ENCODE measurements at regions not wholly inside any gene's neighbourhood (a gene's known extent, or its start where the extent isn't known, plus 50 kb on each side); places are given as distances from the start of the nearest gene placed in this dataset.

- no peak overlapping the region for H3K4me2 ChIP-seq (ENCODE audit: low read length)
- H3K79me2 ChIP-seq (replicated peaks; ENCODE audit: insufficient read depth, low read length), result no peaks in the 10 kb centered on the region
- no peak overlapping the region for H3K9ac ChIP-seq (ENCODE audit: low read length)
- TF ChIP-seq POLR2AphosphoS5 (IDR thresholded peaks at IDR 0.05), result no peak
- TF ChIP-seq RAD21 (conservative IDR thresholded peaks at IDR 0.05), result no peak
- no peak for TF ChIP-seq SMC3 (conservative IDR thresholded peaks at IDR 0.05; ENCODE audit: poor library complexity)
- no peak for TF ChIP-seq MXI1 (conservative IDR thresholded peaks at IDR 0.05; ENCODE audit: poor library complexity, severe bottlenecking)
- TF ChIP-seq CTCF (IDR thresholded peaks at IDR 0.05; ENCODE audit: poor library complexity, severe bottlenecking), result no peak
- no peak for TF ChIP-seq TAF1 (IDR thresholded peaks at IDR 0.05; ENCODE audit: low read depth)
- TF ChIP-seq EZH2 (IDR thresholded peaks at IDR 0.05; ENCODE audit: borderline replicate concordance, insufficient read depth, low read length, poor library complexity, severe bottlenecking), result no peak
- TF ChIP-seq REST (IDR thresholded peaks at IDR 0.05; ENCODE audit: borderline replicate concordance), result no peak
- no peak for TF ChIP-seq EP300 (conservative IDR thresholded peaks at IDR 0.05; ENCODE audit: poor library complexity, severe bottlenecking)
- H4K20me1 ChIP-seq (ENCODE audit: insufficient read depth), result no peaks in the 10 kb centered on the region
- H3K9me2 ChIP-seq (ENCODE audit: insufficient read depth, low read length), result no peaks in the 10 kb centered on the region
- no peak overlapping the region for H3K4me3 ChIP-seq (ENCODE audit: low read length)
- H3K36me3 ChIP-seq (ENCODE audit: insufficient read depth, low read length), result no peaks in the 10 kb centered on the region
- H3K27ac ChIP-seq (ENCODE audit: low read length), result no peak overlapping the region
- H2AFZ ChIP-seq (ENCODE audit: low read depth, low read length), result no peak overlapping the region
- H3F3A ChIP-seq (ENCODE audit: insufficient read depth, low read length, poor library complexity, severe bottlenecking), result no peaks in the 10 kb centered on the region
- H3K27me3 ChIP-seq (ENCODE audit: insufficient read depth, low read depth, low read length), result no peaks in the 10 kb centered on the region
- H3K9me3 ChIP-seq (ENCODE audit: low read length), result no peaks in the 10 kb centered on the region
Observed at GRCh38 chr16:85211271-85211801, 99.1 kb upstream of the CIBAR2 start.

GRCh38 chr16:85213926-85214675, 101.8 kb upstream of the CIBAR2 start:
- H3K9ac ChIP-seq (ENCODE audit: low read length), result no peak overlapping the region
- no peaks in the 10 kb centered on the region for H4K20me1 ChIP-seq (ENCODE audit: insufficient read depth)
- H3K79me2 ChIP-seq (replicated peaks; ENCODE audit: insufficient read depth, low read length), result no peaks in the 10 kb centered on the region

More at GRCh38 chr16:85213926-85214675, 101.8 kb upstream of the CIBAR2 start:
- Histone ChIP-seq H3K27me3 (ENCODE audit: insufficient read depth, low read depth, low read length) (no peaks in the 10 kb centered on the region), H3K27ac (ENCODE audit: low read length) (no peak overlapping the region), H3K36me3 (ENCODE audit: insufficient read depth, low read length) (no peaks in the 10 kb centered on the region), H3F3A (ENCODE audit: insufficient read depth, low read length, poor library complexity, severe bottlenecking) (no peaks in the 10 kb centered on the region), H2AFZ (ENCODE audit: low read depth, low read length) (no peak overlapping the region), H3K4me2 (ENCODE audit: low read length) (no peak overlapping the region), H3K9me2 (ENCODE audit: insufficient read depth, low read length) (no peaks in the 10 kb centered on the region), H3K9me3 (ENCODE audit: low read length) (no peaks in the 10 kb centered on the region), H3K4me3 (ENCODE audit: low read length) (no peak overlapping the region)
- no peak for TF ChIP-seq REST (IDR thresholded peaks at IDR 0.05; ENCODE audit: borderline replicate concordance)
- TF ChIP-seq POLR2AphosphoS5 (IDR thresholded peaks at IDR 0.05), result no peak
- no peak for TF ChIP-seq EZH2 (IDR thresholded peaks at IDR 0.05; ENCODE audit: borderline replicate concordance, insufficient read depth, low read length, poor library complexity, severe bottlenecking)
- no peak for TF ChIP-seq TAF1 (IDR thresholded peaks at IDR 0.05; ENCODE audit: low read depth)
- TF ChIP-seq MXI1 (conservative IDR thresholded peaks at IDR 0.05; ENCODE audit: poor library complexity, severe bottlenecking), result no peak
- TF ChIP-seq RAD21 (conservative IDR thresholded peaks at IDR 0.05), result no peak
- no peak for TF ChIP-seq EP300 (conservative IDR thresholded peaks at IDR 0.05; ENCODE audit: poor library complexity, severe bottlenecking)
- no peak for TF ChIP-seq SMC3 (conservative IDR thresholded peaks at IDR 0.05; ENCODE audit: poor library complexity)
- TF ChIP-seq CTCF (IDR thresholded peaks at IDR 0.05; ENCODE audit: poor library complexity, severe bottlenecking), result no peak
